Upper lobe of left lung (tissue), 4 donors: ENCODE measurements at regions not wholly inside any gene's neighbourhood (a gene's known extent, or its start where the extent isn't known, plus 50 kb on each side); places are given as distances from the start of the nearest gene placed in this dataset.

ENCODE experiments used
- CTCF ChIP-seq, 6 experiments: fragments of 450-650 bp in 4 of 6; fragments of 200-600 bp in 2 of 6; sonication (generic) in 2 of 6; IDR thresholded peaks; one replicate each; pipeline ENCODE4 v1.5.1; 2016 to 2019; ENCODE audit warnings: antibody characterized with exemption in 6 of 6
- POLR2A ChIP-seq, 4 donors: fragments of 450-650 bp; IDR thresholded peaks; one replicate each; pipeline ENCODE4 v1.5.1; 2016 to 2017; ENCODE audit warnings: antibody characterized with exemption in 4 of 4, mild to moderate bottlenecking in 2 of 4
- POLR2AphosphoS5 ChIP-seq, 2 donors: sonication (generic); formaldehyde crosslinking; IDR thresholded peaks; one replicate each; pipeline ENCODE4 v1.5.1; 2017; ENCODE audit warnings: antibody characterized with exemption in 2 of 2

- no peak for TF ChIP-seq CTCF (IDR thresholded peaks at IDR 0.05)
- TF ChIP-seq POLR2AphosphoS5 (IDR thresholded peaks at IDR 0.05) = no peak
- no peak for TF ChIP-seq POLR2A (IDR thresholded peaks at IDR 0.05)
These were observed 256.2 kb upstream of the RARB start for GRCh38 chr3:25171897-25172296.
